Natural killer cell (primary cell): ENCODE measurements at regions not wholly inside any gene's neighbourhood (a gene's known extent, or its start where the extent isn't known, plus 50 kb on each side); places are given as distances from the start of the nearest gene placed in this dataset.

Experiments
- ATAC-seq, 3 donors: fragments of 150-1000 bp in 2 of 3; fragments of 200-7000 bp in 1 of 3; cut with Tn5 transposase; 1 replicate in 1 of 3; 2 replicates in 2 of 3; pipeline ENCODE4 v1.10.0; 2021; ENCODE audit warnings: mild to moderate bottlenecking in 2 of 3, moderate library complexity in 2 of 3
- DNase-seq, 2 donors: peaks; one replicate each; pipeline versions ENCODE4 v3.0.0 to v3.0.0-alpha.2; 2013 to 2021; ENCODE audit warnings: mixed read lengths in 1 of 2
- H3K27ac ChIP-seq: one replicate; pipeline ENCODE4 v1.5.1; 2013; ENCODE audit warnings: mild to moderate bottlenecking, low read length
- H3K27me3 ChIP-seq: one replicate; pipeline ENCODE4 v1.6.1; 2013; ENCODE audit warnings: low read length; ENCODE audit not compliant: control insufficient read depth, insufficient read depth
- H3K36me3 ChIP-seq: one replicate; pipeline ENCODE4 v1.6.1; 2013; ENCODE audit warnings: low read length; ENCODE audit not compliant: control insufficient read depth, insufficient read depth
- H3K4me1 ChIP-seq: one replicate; pipeline ENCODE4 v1.6.1; 2013; ENCODE audit warnings: low read length; ENCODE audit not compliant: control insufficient read depth, insufficient read depth
- H3K4me3 ChIP-seq: one replicate; pipeline ENCODE4 v1.5.1; 2013; ENCODE audit warnings: low read length
- H3K9me3 ChIP-seq: one replicate; pipeline ENCODE4 v1.6.1; 2013; ENCODE audit warnings: low read length; ENCODE audit not compliant: control insufficient read depth, insufficient read depth
- H3K27ac Mint-ChIP-seq, 2 donors: one replicate each; pipeline ENCODE4 v1.8.0; 2022; ENCODE audit warnings: mild to moderate bottlenecking in 2 of 2, mixed read lengths in 2 of 2, moderate library complexity in 1 of 2
- H3K27me3 Mint-ChIP-seq, 2 donors: one replicate each; pipeline ENCODE4 v1.8.0; 2022; ENCODE audit warnings: low read depth in 2 of 2, mixed read lengths in 2 of 2
- H3K36me3 Mint-ChIP-seq: one replicate; pipeline ENCODE4 v1.8.0; 2022; ENCODE audit warnings: mixed read lengths
- H3K4me1 Mint-ChIP-seq, 2 donors: one replicate each; pipeline ENCODE4 v1.8.0; 2022; ENCODE audit warnings: mixed read lengths in 2 of 2
- H3K4me3 Mint-ChIP-seq: one replicate; pipeline ENCODE4 v1.8.0; 2022; ENCODE audit warnings: mild to moderate bottlenecking, moderate library complexity, mixed read lengths
- H3K9me3 Mint-ChIP-seq, 2 donors: one replicate each; pipeline ENCODE4 v1.8.0; 2022; ENCODE audit warnings: mixed read lengths in 2 of 2
- CTCF ChIP-seq: fragments of 200-600 bp; IDR thresholded peaks from one replicate; pipeline ENCODE4 v1.8.0; 2022; ENCODE audit warnings: antibody characterized with exemption
- WGBS: methylation state at CpG from one replicate; pipeline ENCODE4 v1.1.7; 2013; ENCODE audit warnings: missing lambda C conversion rate; ENCODE audit not compliant: insufficient coverage; 5-methylcytosine and 5-hydroxymethylcytosine counted together
- intact Hi-C: fragments of 100-400 bp; cut with micrococcal nuclease; formaldehyde crosslinking; loops from one replicate; pipeline ENCODE4 v1.14.2; 2022

DNA sequence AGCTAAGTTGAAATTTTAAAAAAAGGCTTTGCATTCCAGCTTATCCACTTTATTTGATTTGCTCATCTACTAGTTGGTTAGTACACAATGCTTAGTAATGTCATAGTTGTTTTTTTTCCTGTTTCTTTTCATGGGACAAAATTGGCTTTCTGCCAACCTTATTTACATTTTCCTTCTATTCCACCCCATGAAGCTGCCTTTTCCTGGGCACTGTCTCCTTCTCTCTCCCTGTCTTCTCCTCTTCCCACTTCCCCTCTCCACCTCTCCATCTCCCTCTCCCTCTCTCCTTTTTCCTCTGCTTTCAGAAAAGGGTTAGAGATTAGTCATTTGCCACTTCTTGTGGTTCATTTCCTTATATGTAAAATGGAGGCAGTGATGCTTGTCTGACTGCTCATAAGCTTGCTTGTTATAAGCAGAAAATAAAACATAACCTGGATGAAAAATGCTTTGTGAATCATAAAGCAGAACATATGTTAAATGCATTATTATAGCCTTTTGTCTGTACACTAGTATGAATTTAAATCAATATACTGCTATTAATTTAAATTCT is 181.9 kb downstream of the CEP135 start:
- no peak overlapping the region for H3K4me3 ChIP-seq
- Mint-ChIP-seq H3K27ac (no peak overlapping the region), H3K9me3 (no peaks in the 10 kb centered on the region), H3K36me3 (no peaks in the 10 kb centered on the region), H3K4me3 (no peak overlapping the region), H3K4me1 (no peaks in the 10 kb centered on the region), H3K27me3 (peaks cover 4 to 7% of the 10 kb centered on the region in 2 donors)
- ATAC-seq (no peak), DNase-seq (no peak)
- no peaks in the 10 kb centered on the region for H3K36me3 ChIP-seq
- intact Hi-C loops: no loop called here
- no peaks in the 10 kb centered on the region for H3K9me3 ChIP-seq
- TF ChIP-seq CTCF: no peak
- no peaks in the 10 kb centered on the region for H3K27me3 ChIP-seq
- H3K4me1 ChIP-seq: no peaks in the 10 kb centered on the region
- no peak overlapping the region for H3K27ac ChIP-seq

DNA sequence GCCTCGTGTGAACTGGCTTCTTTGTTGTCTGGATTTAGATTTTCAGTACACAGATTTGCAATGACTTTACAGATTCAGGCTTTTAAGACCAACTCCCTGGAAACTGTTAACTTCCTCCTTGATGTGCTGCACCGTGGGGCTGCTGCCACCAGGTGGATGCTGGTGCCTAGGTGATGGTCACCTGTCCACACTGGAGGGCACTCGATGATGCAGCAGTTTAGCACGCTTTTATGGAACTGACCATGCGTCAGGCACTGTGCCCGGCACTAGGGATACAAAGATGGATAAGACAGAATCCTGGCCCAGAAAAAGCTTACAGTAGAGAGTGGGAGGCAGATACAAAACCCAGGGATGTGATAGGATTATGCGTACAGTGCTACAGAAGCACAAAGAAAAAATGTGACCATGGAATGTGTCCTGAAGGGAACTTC is 180.7 kb downstream of the CEP135 start:
- 68% methylated on average over 7 of the region's 7 CpGs for WGBS
- no peak overlapping the region for H3K4me3 Mint-ChIP-seq
- no peaks in the 10 kb centered on the region for H3K4me1 ChIP-seq
- H3K27ac Mint-ChIP-seq: no peak overlapping the region
- peaks cover 4 to 7% of the 10 kb centered on the region in 2 donors for H3K27me3 Mint-ChIP-seq
- no peaks in the 10 kb centered on the region for H3K27me3 ChIP-seq
- no peaks in the 10 kb centered on the region for H3K9me3 ChIP-seq
- H3K9me3 Mint-ChIP-seq: no peaks in the 10 kb centered on the region
- no peak overlapping the region for H3K4me3 ChIP-seq
- intact Hi-C loops: no loop called here
- ATAC-seq (no peak), DNase-seq (peak in 1 of 2 donors; percentile 11)
- no peaks in the 10 kb centered on the region for H3K4me1 Mint-ChIP-seq
- TF ChIP-seq CTCF: no peak
- H3K36me3 Mint-ChIP-seq: no peaks in the 10 kb centered on the region
- no peaks in the 10 kb centered on the region for H3K36me3 ChIP-seq
- H3K27ac ChIP-seq: no peak overlapping the region

- Mint-ChIP-seq H3K4me1 (no peaks in the 10 kb centered on the region), H3K4me3 (no peak overlapping the region), H3K27me3 (peaks cover 4 to 11% of the 10 kb centered on the region in 2 donors), H3K36me3 (no peaks in the 10 kb centered on the region), H3K9me3 (no peaks in the 10 kb centered on the region), H3K27ac (no peak overlapping the region)
- TF ChIP-seq CTCF: no peak
- 27% methylated on average over 1 of the region's 2 CpGs for WGBS
- ATAC-seq (no peak), DNase-seq (no peak)
- no peak overlapping the region for H3K27ac ChIP-seq
- no peaks in the 10 kb centered on the region for H3K27me3 ChIP-seq
- H3K4me3 ChIP-seq: no peak overlapping the region
- no peaks in the 10 kb centered on the region for H3K4me1 ChIP-seq
- no peaks in the 10 kb centered on the region for H3K36me3 ChIP-seq
- H3K9me3 ChIP-seq: no peaks in the 10 kb centered on the region
- intact Hi-C loops: no loop called here
Observed at GRCh38 chr4:56128213-56128612, 179.5 kb downstream of the CEP135 start.

- no peak for TF ChIP-seq CTCF
- peaks cover 4 to 16% of the 10 kb centered on the region in 2 donors for H3K27me3 Mint-ChIP-seq
- intact Hi-C loops: no loop called here
- H3K4me3 ChIP-seq: no peak overlapping the region
- H3K36me3 Mint-ChIP-seq: no peaks in the 10 kb centered on the region
- no peak overlapping the region for H3K27ac ChIP-seq
- H3K4me1 ChIP-seq: no peaks in the 10 kb centered on the region
- 87% methylated on average over 1 of the region's 3 CpGs for WGBS
- H3K27ac Mint-ChIP-seq: no peak overlapping the region
- H3K36me3 ChIP-seq: no peaks in the 10 kb centered on the region
- H3K27me3 ChIP-seq: no peaks in the 10 kb centered on the region
- no peak for ATAC-seq
- no peaks in the 10 kb centered on the region for H3K9me3 ChIP-seq
- H3K9me3 Mint-ChIP-seq: no peaks in the 10 kb centered on the region
- H3K4me3 Mint-ChIP-seq: no peak overlapping the region
- DNase-seq: no peak
- H3K4me1 Mint-ChIP-seq: no peaks in the 10 kb centered on the region
Observed at GRCh38 chr4:56127716-56128115, 179.0 kb downstream of the CEP135 start.
